Neural crest cell (in vitro differentiated cells): ENCODE measurements at regions not wholly inside any gene's neighbourhood (a gene's known extent, or its start where the extent isn't known, plus 50 kb on each side); places are given as distances from the start of the nearest gene placed in this dataset.

Experiments
- DNase-seq: peaks from one replicate; pipeline ENCODE4 v3.0.0; 2021; ENCODE audit warnings: low read depth, mixed read lengths, low spot score
- H3K27ac Mint-ChIP-seq: one replicate; pipeline ENCODE4 v1.8.0; 2021; ENCODE audit warnings: mild to moderate bottlenecking, mixed read lengths; ENCODE audit not compliant: unreplicated experiment
- H3K27me3 Mint-ChIP-seq: 2 replicates; pipeline ENCODE4 v1.8.0; 2021; ENCODE audit warnings: low read depth, mild to moderate bottlenecking, mixed read lengths
- H3K36me3 Mint-ChIP-seq: 2 replicates; pipeline ENCODE4 v1.8.0; 2021; ENCODE audit warnings: low read depth, mild to moderate bottlenecking, mixed read lengths
- H3K4me1 Mint-ChIP-seq: 2 replicates; pipeline ENCODE4 v1.8.0; 2021; ENCODE audit warnings: mixed read lengths
- H3K4me3 Mint-ChIP-seq: one replicate; pipeline ENCODE4 v1.8.0; 2021; ENCODE audit warnings: mild to moderate bottlenecking, mixed read lengths
- H3K9me3 Mint-ChIP-seq: 2 replicates; pipeline ENCODE4 v1.8.0; 2021; ENCODE audit warnings: mixed read lengths
- CTCF ChIP-seq: fragments of 200-600 bp; sonication (generic); conservative IDR thresholded peaks from 2 replicates; pipeline ENCODE4 v1.5.0; 2021; ENCODE audit warnings: antibody characterized with exemption, mild to moderate bottlenecking

GRCh38 chr4:33437406-33437805 is 2717.2 kb downstream of the PCDH7 start:
- Mint-ChIP-seq H3K27ac (no peak overlapping the region), H3K4me3 (no peak overlapping the region), H3K9me3 (no peaks in the 10 kb centered on the region), H3K27me3 (no peaks in the 10 kb centered on the region), H3K36me3 (no peaks in the 10 kb centered on the region), H3K4me1 (no peaks in the 10 kb centered on the region)
- DNase-seq: no peak
- no peak for TF ChIP-seq CTCF

GRCh38 chr4:33446953-33447352 is 2726.8 kb downstream of the PCDH7 start:
- no peak for DNase-seq
- H3K36me3 Mint-ChIP-seq: no peaks in the 10 kb centered on the region
- no peaks in the 10 kb centered on the region for H3K4me1 Mint-ChIP-seq
- no peaks in the 10 kb centered on the region for H3K9me3 Mint-ChIP-seq
- no peak overlapping the region for H3K27ac Mint-ChIP-seq
- H3K27me3 Mint-ChIP-seq: no peaks in the 10 kb centered on the region
- no peak for TF ChIP-seq CTCF
- no peak overlapping the region for H3K4me3 Mint-ChIP-seq

DNA sequence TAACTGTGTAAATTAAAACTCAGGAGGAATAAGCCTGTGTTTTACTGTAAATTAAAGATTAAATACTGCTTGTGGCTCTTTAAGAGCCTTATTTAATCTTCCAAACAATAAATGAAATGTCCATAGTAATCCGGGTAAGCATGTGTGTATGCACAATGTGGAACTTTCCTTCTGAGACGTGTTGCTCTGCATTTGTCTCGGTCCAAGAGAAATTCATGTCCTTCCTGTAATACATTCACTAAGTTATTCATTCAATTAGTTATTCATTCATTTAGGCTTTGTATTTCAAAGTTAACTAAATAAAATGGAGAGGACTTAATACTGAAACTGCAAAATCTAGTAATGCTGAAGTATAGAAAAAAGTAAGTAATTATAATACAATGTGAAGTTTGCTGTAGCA is 2728.8 kb downstream of the PCDH7 start:
- no peak overlapping the region for H3K27ac Mint-ChIP-seq
- no peaks in the 10 kb centered on the region for H3K36me3 Mint-ChIP-seq

DNA sequence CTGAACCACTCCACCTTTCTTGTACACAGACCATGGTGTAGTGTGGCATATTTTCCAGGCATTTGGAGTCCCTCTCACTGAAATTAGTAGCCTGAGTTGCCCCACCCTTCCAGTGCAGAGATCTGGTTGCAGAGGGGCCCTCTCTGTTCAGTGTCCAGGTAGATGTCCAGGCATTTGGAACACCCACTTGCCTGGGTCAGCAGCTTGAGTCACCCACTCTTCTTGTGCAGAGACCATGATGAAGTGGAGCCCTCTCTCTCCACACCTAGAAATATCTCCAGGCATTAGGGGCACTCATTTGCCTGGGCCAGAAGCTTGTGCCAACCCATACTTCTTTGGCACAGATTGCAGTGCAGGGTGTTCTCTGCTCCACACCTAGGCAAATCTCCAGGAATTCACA is 2733.3 kb downstream of the PCDH7 start:
- no peaks in the 10 kb centered on the region for H3K4me1 Mint-ChIP-seq
- H3K9me3 Mint-ChIP-seq: peaks cover 10% of the 10 kb centered on the region
- no peak overlapping the region for H3K27ac Mint-ChIP-seq
- no peak overlapping the region for H3K4me3 Mint-ChIP-seq
- no peaks in the 10 kb centered on the region for H3K27me3 Mint-ChIP-seq
- no peak for TF ChIP-seq CTCF
- H3K36me3 Mint-ChIP-seq: no peaks in the 10 kb centered on the region
- no peak for DNase-seq

More for the DNA sequence above, 2728.8 kb downstream of the PCDH7 start:
- no peak for TF ChIP-seq CTCF
- Mint-ChIP-seq H3K4me3 (no peak overlapping the region), H3K9me3 (peaks cover 2% of the 10 kb centered on the region), H3K4me1 (no peaks in the 10 kb centered on the region), H3K27me3 (no peaks in the 10 kb centered on the region)
- DNase-seq: no peak

- TF ChIP-seq CTCF: no peak
- H3K4me3 Mint-ChIP-seq: no peak overlapping the region
- H3K4me1 Mint-ChIP-seq: no peaks in the 10 kb centered on the region
- H3K27ac Mint-ChIP-seq: no peak overlapping the region
- no peaks in the 10 kb centered on the region for H3K36me3 Mint-ChIP-seq
- no peaks in the 10 kb centered on the region for H3K27me3 Mint-ChIP-seq
- H3K9me3 Mint-ChIP-seq: peaks cover 10% of the 10 kb centered on the region
- DNase-seq: no peak
These were observed 2733.7 kb downstream of the PCDH7 start for GRCh38 chr4:33453916-33454315.

GRCh38 chr4:33465565-33465964 is 2745.4 kb downstream of the PCDH7 start:
- no peak for DNase-seq
- no peak overlapping the region for H3K4me3 Mint-ChIP-seq
- no peak for TF ChIP-seq CTCF
- no peak overlapping the region for H3K27ac Mint-ChIP-seq
- peaks cover 8% of the 10 kb centered on the region for H3K9me3 Mint-ChIP-seq
- H3K4me1 Mint-ChIP-seq: no peaks in the 10 kb centered on the region
- H3K36me3 Mint-ChIP-seq: no peaks in the 10 kb centered on the region
- H3K27me3 Mint-ChIP-seq: no peaks in the 10 kb centered on the region
